WTC11 (cell line): ENCODE measurements at regions not wholly inside any gene's neighbourhood (a gene's known extent, or its start where the extent isn't known, plus 50 kb on each side); places are given as distances from the start of the nearest gene placed in this dataset.

Experiments used
- ATAC-seq: fragments of 200-7000 bp; cut with Tn5 transposase; 2 replicates; pipeline ENCODE4 v1.10.0; 2021; ENCODE audit warnings: mild to moderate bottlenecking, moderate library complexity
- CTCF ChIA-PET: fragments of 300-600 bp; sonication (Branson Sonifier 250); formaldehyde crosslinking; loops from one replicate; lab custom pipeline; 2021; ENCODE audit warnings: antibody characterized with exemption; lab: Charles Lee
- POLR2A ChIA-PET: fragments of 350-600 bp; sonication (Branson Sonifier 250); formaldehyde crosslinking; loops from one replicate; lab custom pipeline; 2021; ENCODE audit warnings: antibody characterized with exemption; lab: Charles Lee
- DNase-seq: peaks from one replicate; pipeline ENCODE4 v3.0.0; 2021; ENCODE audit warnings: low spot score
- H3K27ac Mint-ChIP-seq: 2 replicates; pipeline ENCODE4 v1.8.0; 2021; ENCODE audit warnings: mixed read lengths
- H3K27me3 Mint-ChIP-seq: 2 replicates; pipeline ENCODE4 v1.8.0; 2021; ENCODE audit warnings: low read depth, mild to moderate bottlenecking, moderate library complexity, mixed read lengths
- H3K36me3 Mint-ChIP-seq: 2 replicates; pipeline ENCODE4 v1.8.0; 2021; ENCODE audit warnings: mixed read lengths
- H3K4me1 Mint-ChIP-seq: 2 replicates; pipeline ENCODE4 v1.8.0; 2022; ENCODE audit warnings: mixed read lengths
- H3K4me3 Mint-ChIP-seq: 2 replicates; pipeline ENCODE4 v1.8.0; 2021; ENCODE audit warnings: mild to moderate bottlenecking, moderate library complexity, mixed read lengths
- H3K9me3 Mint-ChIP-seq: 2 replicates; pipeline ENCODE4 v1.8.0; 2021; ENCODE audit warnings: mixed read lengths
- CBFB ChIP-seq: sonication (generic); formaldehyde crosslinking; IDR thresholded peaks from 2 replicates; pipeline ENCODE4 v1.8.1; 2022; ENCODE audit warnings: mild to moderate bottlenecking, low read depth, missing genetic modification reagents
- CREM ChIP-seq: sonication (generic); formaldehyde crosslinking; IDR thresholded peaks from 2 replicates; pipeline ENCODE4 v1.8.1; 2022; ENCODE audit warnings: mild to moderate bottlenecking, missing genetic modification reagents, moderate library complexity
- ETV6 ChIP-seq: sonication (generic); formaldehyde crosslinking; IDR thresholded peaks from 2 replicates; pipeline ENCODE4 v1.8.1; 2022; ENCODE audit warnings: mild to moderate bottlenecking, missing genetic modification reagents
- NR1H2 ChIP-seq: sonication (generic); formaldehyde crosslinking; IDR thresholded peaks from 2 replicates; pipeline ENCODE4 v1.9.0; 2021; ENCODE audit warnings: mild to moderate bottlenecking, moderate library complexity, missing genetic modification reagents
- NR3C1 ChIP-seq: sonication (generic); formaldehyde crosslinking; conservative IDR thresholded peaks from 2 replicates; pipeline ENCODE4 v1.8.1; 2023; ENCODE audit warnings: low read depth, mild to moderate bottlenecking, missing genetic modification reagents
- PRRX2 ChIP-seq: fragments of 250-450 bp; sonication (Bioruptor Pico); IDR thresholded peaks from 2 replicates; pipeline ENCODE4 v1.8.0; 2021; ENCODE audit warnings: mild to moderate bottlenecking
- ZBTB21 ChIP-seq: sonication (generic); formaldehyde crosslinking; IDR thresholded peaks from 2 replicates; pipeline ENCODE4 v1.8.1; 2023; ENCODE audit warnings: mild to moderate bottlenecking, missing genetic modification reagents, borderline replicate concordance
- ZNF138 ChIP-seq: sonication (generic); formaldehyde crosslinking; conservative IDR thresholded peaks from 2 replicates; pipeline ENCODE4 v1.8.1; 2022; ENCODE audit warnings: mild to moderate bottlenecking, moderate library complexity, missing genetic modification reagents
- ZNF671 ChIP-seq: fragments of 250-450 bp; sonication (Bioruptor Pico); IDR thresholded peaks from 2 replicates; pipeline ENCODE4 v1.8.0; 2021; ENCODE audit warnings: mild to moderate bottlenecking
- TF ChIP-seq, protein P1 (sequence below): sonication (generic); formaldehyde crosslinking; IDR thresholded peaks from 2 replicates; pipeline ENCODE4 v1.8.0; 2022; ENCODE audit warnings: missing genetic modification reagents
- TF ChIP-seq, protein P2 (sequence below): sonication (generic); formaldehyde crosslinking; IDR thresholded peaks from 2 replicates; pipeline ENCODE4 v1.8.1; 2023; ENCODE audit warnings: mild to moderate bottlenecking, missing genetic modification reagents, moderate library complexity
- TF ChIP-seq, protein P3 (sequence below): fragments of 250-450 bp; sonication (Bioruptor Pico); IDR thresholded peaks from 2 replicates; pipeline ENCODE4 v1.9.0; 2021; ENCODE audit warnings: mild to moderate bottlenecking
- TF ChIP-seq, protein P4 (sequence below): fragments of 250-450 bp; sonication (Bioruptor Pico); IDR thresholded peaks from 2 replicates; pipeline ENCODE4 v2.1.2; 2022; ENCODE audit warnings: mild to moderate bottlenecking, moderate library complexity
- TF ChIP-seq, protein P5 (sequence below): sonication (generic); formaldehyde crosslinking; conservative IDR thresholded peaks from 2 replicates; pipeline ENCODE4 v1.8.1; 2023; ENCODE audit warnings: mild to moderate bottlenecking, low read depth, missing genetic modification reagents, moderate library complexity

DNA sequence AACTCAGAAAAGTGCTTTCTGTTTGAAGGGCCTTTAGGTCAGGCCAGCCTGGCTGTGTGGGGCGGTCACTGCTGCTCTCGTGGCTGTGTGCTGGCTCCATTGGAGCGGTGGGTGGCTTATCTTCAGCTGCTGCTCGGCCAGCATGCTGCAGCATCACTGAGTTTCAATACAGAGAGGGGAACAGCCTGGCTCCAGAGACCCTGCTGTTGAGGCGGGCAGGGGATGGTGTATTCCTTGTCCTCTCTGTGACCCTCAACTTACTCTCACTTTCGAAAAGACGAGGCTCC lies 248.5 kb upstream of the ONECUT1 start (continued):
- TF ChIP-seq, protein P1, sequence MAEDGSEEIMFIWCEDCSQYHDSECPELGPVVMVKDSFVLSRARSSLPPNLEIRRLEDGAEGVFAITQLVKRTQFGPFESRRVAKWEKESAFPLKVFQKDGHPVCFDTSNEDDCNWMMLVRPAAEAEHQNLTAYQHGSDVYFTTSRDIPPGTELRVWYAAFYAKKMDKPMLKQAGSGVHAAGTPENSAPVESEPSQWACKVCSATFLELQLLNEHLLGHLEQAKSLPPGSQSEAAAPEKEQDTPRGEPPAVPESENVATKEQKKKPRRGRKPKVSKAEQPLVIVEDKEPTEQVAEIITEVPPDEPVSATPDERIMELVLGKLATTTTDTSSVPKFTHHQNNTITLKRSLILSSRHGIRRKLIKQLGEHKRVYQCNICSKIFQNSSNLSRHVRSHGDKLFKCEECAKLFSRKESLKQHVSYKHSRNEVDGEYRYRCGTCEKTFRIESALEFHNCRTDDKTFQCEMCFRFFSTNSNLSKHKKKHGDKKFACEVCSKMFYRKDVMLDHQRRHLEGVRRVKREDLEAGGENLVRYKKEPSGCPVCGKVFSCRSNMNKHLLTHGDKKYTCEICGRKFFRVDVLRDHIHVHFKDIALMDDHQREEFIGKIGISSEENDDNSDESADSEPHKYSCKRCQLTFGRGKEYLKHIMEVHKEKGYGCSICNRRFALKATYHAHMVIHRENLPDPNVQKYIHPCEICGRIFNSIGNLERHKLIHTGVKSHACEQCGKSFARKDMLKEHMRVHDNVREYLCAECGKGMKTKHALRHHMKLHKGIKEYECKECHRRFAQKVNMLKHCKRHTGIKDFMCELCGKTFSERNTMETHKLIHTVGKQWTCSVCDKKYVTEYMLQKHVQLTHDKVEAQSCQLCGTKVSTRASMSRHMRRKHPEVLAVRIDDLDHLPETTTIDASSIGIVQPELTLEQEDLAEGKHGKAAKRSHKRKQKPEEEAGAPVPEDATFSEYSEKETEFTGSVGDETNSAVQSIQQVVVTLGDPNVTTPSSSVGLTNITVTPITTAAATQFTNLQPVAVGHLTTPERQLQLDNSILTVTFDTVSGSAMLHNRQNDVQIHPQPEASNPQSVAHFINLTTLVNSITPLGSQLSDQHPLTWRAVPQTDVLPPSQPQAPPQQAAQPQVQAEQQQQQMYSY (CRISPR knock-in tag): no peak
- TF ChIP-seq CREM (CRISPR knock-in tag): no peak

DNA sequence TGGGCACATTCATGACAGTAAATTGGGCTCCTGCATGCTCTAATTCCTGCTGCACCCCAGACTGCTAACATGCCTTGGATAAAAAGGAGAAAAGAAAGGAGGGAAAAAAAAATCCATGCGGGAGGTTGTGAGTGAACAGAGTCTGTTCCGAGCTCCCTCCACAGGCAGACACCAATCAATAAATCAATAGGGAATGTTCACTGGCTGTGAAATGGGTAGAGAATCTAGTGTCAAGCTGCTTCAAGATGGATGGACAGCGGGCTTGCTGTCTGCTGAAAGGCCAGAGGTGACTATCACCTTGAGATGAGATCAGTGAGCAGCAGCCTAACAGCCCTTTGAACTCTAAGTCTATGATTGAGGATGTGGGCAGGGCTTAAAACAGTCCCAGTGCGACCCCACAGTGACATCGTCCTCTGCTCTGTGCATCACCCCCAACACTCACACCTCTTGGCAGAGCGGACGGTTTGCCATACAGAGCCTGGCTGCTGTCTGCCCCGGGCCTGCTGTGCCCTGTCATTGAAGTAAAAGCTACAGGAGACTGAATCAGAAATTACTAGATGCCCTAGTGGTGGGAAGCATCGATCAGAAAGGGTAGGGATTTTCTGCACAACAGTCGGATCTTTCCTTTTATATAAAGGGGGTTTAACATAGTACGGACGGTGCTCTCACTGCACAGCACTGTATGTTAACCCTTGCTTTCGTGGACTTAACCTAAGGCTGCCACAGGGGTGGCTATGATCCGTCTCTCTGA lies 247.9 kb upstream of the ONECUT1 start:
- H3K9me3 Mint-ChIP-seq: peaks cover 8% of the 10 kb centered on the region
- H3K27ac Mint-ChIP-seq: no peak overlapping the region
- CTCF ChIA-PET: no interaction called here
- H3K27me3 Mint-ChIP-seq: no peaks in the 10 kb centered on the region
- 0 out of 2 replicates have a peak, but pooled peaks cover 5% of the 10 kb centered on the region for H3K4me1 Mint-ChIP-seq
- POLR2A ChIA-PET: no interaction called here
- DNase-seq (no peak), ATAC-seq (peak; percentile 30)
- H3K36me3 Mint-ChIP-seq: no peaks in the 10 kb centered on the region
- H3K4me3 Mint-ChIP-seq: no peak overlapping the region
- no peak for TF ChIP-seq NR3C1

DNA sequence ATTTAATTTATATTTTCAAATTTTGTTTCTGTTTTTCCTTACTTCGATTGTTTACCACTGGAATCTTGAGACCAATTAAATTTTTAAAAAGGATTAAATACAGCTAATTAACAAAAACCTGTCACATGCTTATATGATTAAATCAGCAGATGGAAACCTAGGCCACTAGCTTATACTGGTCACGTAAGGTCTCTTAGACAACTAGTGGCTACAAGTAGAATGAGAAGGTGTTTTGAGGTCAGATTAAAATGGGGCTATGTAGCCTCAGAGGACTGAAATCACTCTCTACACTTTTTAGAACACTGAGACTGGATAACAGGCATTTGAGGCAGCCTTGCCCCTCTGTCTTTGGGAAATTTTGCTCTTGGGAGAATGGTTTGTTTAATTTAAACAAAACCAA lies 246.5 kb upstream of the ONECUT1 start:
- CTCF ChIA-PET: no interaction called here
- no peak for TF ChIP-seq ZNF671 (CRISPR knock-in tag)
- TF ChIP-seq PRRX2 (CRISPR knock-in tag): no peak
- TF ChIP-seq CBFB: no peak
- TF ChIP-seq, protein P2, sequence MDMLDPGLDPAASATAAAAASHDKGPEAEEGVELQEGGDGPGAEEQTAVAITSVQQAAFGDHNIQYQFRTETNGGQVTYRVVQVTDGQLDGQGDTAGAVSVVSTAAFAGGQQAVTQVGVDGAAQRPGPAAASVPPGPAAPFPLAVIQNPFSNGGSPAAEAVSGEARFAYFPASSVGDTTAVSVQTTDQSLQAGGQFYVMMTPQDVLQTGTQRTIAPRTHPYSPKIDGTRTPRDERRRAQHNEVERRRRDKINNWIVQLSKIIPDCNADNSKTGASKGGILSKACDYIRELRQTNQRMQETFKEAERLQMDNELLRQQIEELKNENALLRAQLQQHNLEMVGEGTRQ (CRISPR knock-in tag): no peak
- TF ChIP-seq ZBTB21 (CRISPR knock-in tag): no peak
- TF ChIP-seq ETV6 (CRISPR knock-in tag): no peak

DNA sequence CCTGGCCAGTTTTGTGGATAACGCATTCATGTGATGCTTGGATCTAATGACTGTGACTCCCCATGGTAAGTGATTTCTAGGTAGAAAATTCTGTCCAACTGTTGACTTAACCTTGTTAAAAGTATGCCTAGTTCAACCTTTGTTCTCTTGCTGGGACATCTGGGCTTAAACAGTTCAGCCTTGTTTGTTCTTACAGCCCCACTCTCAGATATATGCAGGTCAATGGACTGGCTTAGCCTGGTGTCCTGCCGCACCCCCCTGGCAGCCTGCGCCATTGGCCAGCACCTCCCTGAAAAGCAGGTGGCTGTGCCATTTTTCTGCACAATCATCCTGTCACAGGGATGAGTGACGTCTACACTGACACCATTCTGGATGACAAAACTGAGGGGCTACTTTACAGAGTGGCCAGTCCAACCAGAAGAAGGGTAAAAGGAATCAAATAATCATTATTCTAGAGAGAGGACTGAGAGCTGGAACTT lies 244.7 kb upstream of the ONECUT1 start:
- Mint-ChIP-seq H3K4me1 (0 out of 2 replicates have a peak, but pooled peaks cover 5% of the 10 kb centered on the region), H3K4me3 (no peak overlapping the region), H3K36me3 (no peaks in the 10 kb centered on the region), H3K9me3 (no peaks in the 10 kb centered on the region), H3K27me3 (no peaks in the 10 kb centered on the region), H3K27ac (no peak overlapping the region)
- TF ChIP-seq, protein P3, sequence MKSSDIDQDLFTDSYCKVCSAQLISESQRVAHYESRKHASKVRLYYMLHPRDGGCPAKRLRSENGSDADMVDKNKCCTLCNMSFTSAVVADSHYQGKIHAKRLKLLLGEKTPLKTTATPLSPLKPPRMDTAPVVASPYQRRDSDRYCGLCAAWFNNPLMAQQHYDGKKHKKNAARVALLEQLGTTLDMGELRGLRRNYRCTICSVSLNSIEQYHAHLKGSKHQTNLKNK (CRISPR knock-in tag): no peak
- TF ChIP-seq ZNF138 (CRISPR knock-in tag) (no peak), NR1H2 (CRISPR knock-in tag) (no peak), ZNF671 (CRISPR knock-in tag) (no peak)
- TF ChIP-seq, protein P4, sequence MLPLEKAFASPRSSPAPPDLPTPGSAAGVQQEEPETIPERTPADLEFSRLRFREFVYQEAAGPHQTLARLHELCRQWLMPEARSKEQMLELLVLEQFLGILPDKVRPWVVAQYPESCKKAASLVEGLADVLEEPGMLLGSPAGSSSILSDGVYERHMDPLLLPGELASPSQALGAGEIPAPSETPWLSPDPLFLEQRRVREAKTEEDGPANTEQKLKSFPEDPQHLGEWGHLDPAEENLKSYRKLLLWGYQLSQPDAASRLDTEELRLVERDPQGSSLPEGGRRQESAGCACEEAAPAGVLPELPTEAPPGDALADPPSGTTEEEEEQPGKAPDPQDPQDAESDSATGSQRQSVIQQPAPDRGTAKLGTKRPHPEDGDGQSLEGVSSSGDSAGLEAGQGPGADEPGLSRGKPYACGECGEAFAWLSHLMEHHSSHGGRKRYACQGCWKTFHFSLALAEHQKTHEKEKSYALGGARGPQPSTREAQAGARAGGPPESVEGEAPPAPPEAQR (CRISPR knock-in tag): no peak
- TF ChIP-seq, protein P5, sequence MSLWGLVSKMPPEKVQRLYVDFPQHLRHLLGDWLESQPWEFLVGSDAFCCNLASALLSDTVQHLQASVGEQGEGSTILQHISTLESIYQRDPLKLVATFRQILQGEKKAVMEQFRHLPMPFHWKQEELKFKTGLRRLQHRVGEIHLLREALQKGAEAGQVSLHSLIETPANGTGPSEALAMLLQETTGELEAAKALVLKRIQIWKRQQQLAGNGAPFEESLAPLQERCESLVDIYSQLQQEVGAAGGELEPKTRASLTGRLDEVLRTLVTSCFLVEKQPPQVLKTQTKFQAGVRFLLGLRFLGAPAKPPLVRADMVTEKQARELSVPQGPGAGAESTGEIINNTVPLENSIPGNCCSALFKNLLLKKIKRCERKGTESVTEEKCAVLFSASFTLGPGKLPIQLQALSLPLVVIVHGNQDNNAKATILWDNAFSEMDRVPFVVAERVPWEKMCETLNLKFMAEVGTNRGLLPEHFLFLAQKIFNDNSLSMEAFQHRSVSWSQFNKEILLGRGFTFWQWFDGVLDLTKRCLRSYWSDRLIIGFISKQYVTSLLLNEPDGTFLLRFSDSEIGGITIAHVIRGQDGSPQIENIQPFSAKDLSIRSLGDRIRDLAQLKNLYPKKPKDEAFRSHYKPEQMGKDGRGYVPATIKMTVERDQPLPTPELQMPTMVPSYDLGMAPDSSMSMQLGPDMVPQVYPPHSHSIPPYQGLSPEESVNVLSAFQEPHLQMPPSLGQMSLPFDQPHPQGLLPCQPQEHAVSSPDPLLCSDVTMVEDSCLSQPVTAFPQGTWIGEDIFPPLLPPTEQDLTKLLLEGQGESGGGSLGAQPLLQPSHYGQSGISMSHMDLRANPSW (CRISPR knock-in tag): no peak
- ChIA-PET POLR2A (no interaction called here), CTCF (no interaction called here)
- no peak for ATAC-seq
- no peak for DNase-seq

More for the DNA sequence above, 246.5 kb upstream of the ONECUT1 start:
- 0 out of 2 replicates have a peak, but pooled peaks cover 5% of the 10 kb centered on the region for H3K4me1 Mint-ChIP-seq
- no peaks in the 10 kb centered on the region for H3K9me3 Mint-ChIP-seq
- POLR2A ChIA-PET: no interaction called here
- no peak overlapping the region for H3K4me3 Mint-ChIP-seq
- H3K36me3 Mint-ChIP-seq: no peaks in the 10 kb centered on the region
- H3K27ac Mint-ChIP-seq: no peak overlapping the region
- no peak for DNase-seq
- H3K27me3 Mint-ChIP-seq: no peaks in the 10 kb centered on the region
- peak; percentile 53; the same call in 1 of the 2 replicates for ATAC-seq
